ENCODE measurements at regions not wholly inside any gene's neighbourhood (a gene's known extent, or its start where the extent isn't known, plus 50 kb on each side); places are given as distances from the start of the nearest gene placed in this dataset.

GRCh38 chr12:107399046-107399445, 286.6 kb upstream of the PWP1 start:
- Histone ChIP-seq H3K36me3 (ENCODE audit: insufficient read depth, low read length) (no peaks in the 10 kb centered on the region), H3K27me3 (ENCODE audit: insufficient read depth, low read length) (no peaks in the 10 kb centered on the region), H3K27ac (ENCODE audit: low read depth, low read length) (no peak overlapping the region), H3K4me3 (ENCODE audit: low read length in 2 of 2) (no peak overlapping the region), H3K4me1 (ENCODE audit: insufficient read depth, low read length) (peaks cover 11% of the 10 kb centered on the region), H3K9me3 (ENCODE audit: control insufficient read depth in 1 of 2, low read length in 2 of 2) (no peaks in the 10 kb centered on the region)
- no peak for DNase-seq
- peaks cover 12 to 55% (median 27%) of the 10 kb centered on the region in 4 donors for H3K4me1 Mint-ChIP-seq
- H3K27ac Mint-ChIP-seq = peak overlapping the region in 1 of 7 donors; percentile 46
- POLR2A ChIA-PET (ENCODE audit: partially characterized antibody) = interaction anchor here (1.1 kb wide), 1 partner anchor 81 kb away, joined by 3 read pairs; a partner anchor contains a TSS
- peaks cover 0 to 2% (median 0%) of the 10 kb centered on the region in 8 donors for H3K9me3 Mint-ChIP-seq
- CTCF ChIA-PET (ENCODE audit: partially characterized antibody) = interaction anchor here (0.7 to 10.3 kb wide), 5 partner anchors 10 to 267 kb away, joined by 3 to 171 read pairs (median 4); no protein-coding TSS in a partner anchor
- no peaks in the 10 kb centered on the region for H3K27me3 Mint-ChIP-seq
- H3K4me3 Mint-ChIP-seq = no peak overlapping the region
- no peaks in the 10 kb centered on the region for H3K36me3 Mint-ChIP-seq
- intact Hi-C loops (cut with micrococcal nuclease) = no loop called here

GRCh38 chr12:107400686-107401447, 284.7 kb upstream of the PWP1 start:
- H3K4me1 Mint-ChIP-seq = peaks cover 10 to 39% (median 20%) of the 10 kb centered on the region in 4 donors
- H3K9me3 Mint-ChIP-seq = peaks cover 0 to 2% (median 0%) of the 10 kb centered on the region in 8 donors
- Histone ChIP-seq H3K36me3 (ENCODE audit: insufficient read depth, low read length) (no peaks in the 10 kb centered on the region), H3K4me1 (ENCODE audit: insufficient read depth, low read length) (peaks cover 11% of the 10 kb centered on the region), H3K4me3 (ENCODE audit: low read length in 2 of 2) (no peak overlapping the region), H3K9me3 (ENCODE audit: control insufficient read depth in 1 of 2, low read length in 2 of 2) (no peaks in the 10 kb centered on the region), H3K27ac (ENCODE audit: low read depth, low read length) (no peak overlapping the region), H3K27me3 (ENCODE audit: insufficient read depth, low read length) (no peaks in the 10 kb centered on the region)
- intact Hi-C loops (cut with micrococcal nuclease) = loop anchor here (10.0 kb wide), 1 partner anchor 176 kb away; no protein-coding TSS in a partner anchor
- POLR2A ChIA-PET (ENCODE audit: partially characterized antibody) = interaction anchor here (1.3 to 2.2 kb wide), 3 partner anchors 80 to 269 kb away, joined by 3 to 17 read pairs (median 15); a partner anchor contains a TSS
- no peak overlapping the region for H3K4me3 Mint-ChIP-seq
- peak overlapping the region in 6 of 7 donors; percentile 3 to 56 (median 36) for H3K27ac Mint-ChIP-seq
- H3K36me3 Mint-ChIP-seq = no peaks in the 10 kb centered on the region
- no peaks in the 10 kb centered on the region for H3K27me3 Mint-ChIP-seq
- CTCF ChIA-PET (ENCODE audit: partially characterized antibody) = interaction anchor here (0.6 to 10.3 kb wide), 12 partner anchors 8 to 279 kb away, joined by 3 to 171 read pairs (median 9); a partner anchor contains a TSS
- DNase-seq = peak in 1 of 5 donors; percentile 52

GRCh38 chr12:107402041-107403022, 283.3 kb upstream of the PWP1 start:
- Histone ChIP-seq H3K27me3 (ENCODE audit: insufficient read depth, low read length) (no peaks in the 10 kb centered on the region), H3K4me1 (ENCODE audit: insufficient read depth, low read length) (peaks cover 11% of the 10 kb centered on the region), H3K9me3 (ENCODE audit: control insufficient read depth in 1 of 2, low read length in 2 of 2) (no peaks in the 10 kb centered on the region), H3K4me3 (ENCODE audit: low read length in 2 of 2) (no peak overlapping the region), H3K27ac (ENCODE audit: low read depth, low read length) (no peak overlapping the region), H3K36me3 (ENCODE audit: insufficient read depth, low read length) (no peaks in the 10 kb centered on the region)
- H3K9me3 Mint-ChIP-seq = peaks cover 0 to 2% (median 0%) of the 10 kb centered on the region in 8 donors
- peak overlapping the region in 1 of 8 donors; percentile 27 for H3K4me3 Mint-ChIP-seq
- H3K27me3 Mint-ChIP-seq = no peaks in the 10 kb centered on the region
- ChIA-PET CTCF (ENCODE audit: partially characterized antibody) (interaction anchor here (0.7 to 10.3 kb wide), 32 partner anchors 8 to 310 kb away, joined by 3 to 171 read pairs (median 4); a partner anchor contains a TSS), POLR2A (ENCODE audit: partially characterized antibody) (interaction anchor here (0.7 to 2.2 kb wide), 6 partner anchors 31 to 270 kb away, joined by 3 to 17 read pairs (median 4); a partner anchor contains a TSS)
- H3K4me1 Mint-ChIP-seq = peaks cover 6 to 30% (median 14%) of the 10 kb centered on the region in 4 donors
- H3K36me3 Mint-ChIP-seq = peaks cover 0 to 3% of the 10 kb centered on the region in 2 donors
- intact Hi-C loops (cut with micrococcal nuclease) = loop anchor here (1.0 to 10.0 kb wide), 6 partner anchors 30 to 310 kb away; a partner anchor contains a TSS
- peak in 4 of 5 donors; percentile 49 to 58 (median 52) for DNase-seq
- H3K27ac Mint-ChIP-seq = peak overlapping the region in 4 of 7 donors; percentile 51 to 88 (median 71)

DNA sequence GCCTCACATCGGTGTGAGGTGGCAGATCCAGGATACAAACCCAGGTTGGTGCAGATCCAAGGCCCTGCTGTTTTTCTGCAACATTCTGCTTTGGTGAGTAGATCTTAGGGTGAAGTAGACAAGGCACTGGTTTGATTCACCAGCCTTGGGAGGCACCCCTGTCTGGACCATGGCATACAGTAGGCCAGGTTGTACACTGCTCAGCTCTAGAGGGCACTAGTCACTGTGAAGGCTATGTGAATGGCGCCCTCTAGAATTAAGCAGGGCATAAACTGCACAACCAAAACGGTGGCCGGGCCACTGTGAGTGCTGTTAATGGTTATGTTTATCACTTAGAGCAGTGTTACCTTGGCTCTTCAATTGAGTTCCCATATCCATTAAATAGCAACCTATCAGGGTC, 280.6 kb upstream of the PWP1 start:
- Histone ChIP-seq H3K27me3 (ENCODE audit: insufficient read depth, low read length) (no peaks in the 10 kb centered on the region), H3K36me3 (ENCODE audit: insufficient read depth, low read length) (no peaks in the 10 kb centered on the region), H3K27ac (ENCODE audit: low read depth, low read length) (no peak overlapping the region), H3K9me3 (ENCODE audit: control insufficient read depth in 1 of 2, low read length in 2 of 2) (no peaks in the 10 kb centered on the region), H3K4me3 (ENCODE audit: low read length in 2 of 2) (no peak overlapping the region), H3K4me1 (ENCODE audit: insufficient read depth, low read length) (peaks cover 7% of the 10 kb centered on the region)
- Mint-ChIP-seq H3K4me3 (no peak overlapping the region), H3K4me1 (peaks cover 3 to 25% (median 6%) of the 10 kb centered on the region in 4 donors), H3K27me3 (no peaks in the 10 kb centered on the region), H3K9me3 (no peaks in the 10 kb centered on the region), H3K36me3 (peaks cover 0 to 3% of the 10 kb centered on the region in 2 donors), H3K27ac (no peak overlapping the region)
- ChIA-PET POLR2A (ENCODE audit: partially characterized antibody) (no interaction called here), CTCF (ENCODE audit: partially characterized antibody) (interaction anchor here (0.7 to 10.3 kb wide), 8 partner anchors 30 to 282 kb away, joined by 3 to 171 read pairs (median 3); a partner anchor contains a TSS)
- peak in 1 of 5 donors; percentile 13 for DNase-seq
- intact Hi-C loops (cut with micrococcal nuclease) = loop anchor here (10.0 kb wide), 1 partner anchor 180 kb away; no protein-coding TSS in a partner anchor

GRCh38 chr12:107405436-107405835, 280.2 kb upstream of the PWP1 start:
- CTCF ChIA-PET (ENCODE audit: partially characterized antibody) = interaction anchor here (0.7 to 10.3 kb wide), 8 partner anchors 31 to 282 kb away, joined by 3 to 171 read pairs (median 3); a partner anchor contains a TSS
- Histone ChIP-seq H3K4me1 (ENCODE audit: insufficient read depth, low read length) (peaks cover 7% of the 10 kb centered on the region), H3K9me3 (ENCODE audit: control insufficient read depth in 1 of 2, low read length in 2 of 2) (no peaks in the 10 kb centered on the region), H3K27me3 (ENCODE audit: insufficient read depth, low read length) (no peaks in the 10 kb centered on the region), H3K4me3 (ENCODE audit: low read length in 2 of 2) (no peak overlapping the region), H3K36me3 (ENCODE audit: insufficient read depth, low read length) (no peaks in the 10 kb centered on the region), H3K27ac (ENCODE audit: low read depth, low read length) (no peak overlapping the region)
- Mint-ChIP-seq H3K9me3 (no peaks in the 10 kb centered on the region), H3K27me3 (no peaks in the 10 kb centered on the region), H3K4me3 (no peak overlapping the region), H3K4me1 (peaks cover 3 to 22% (median 8%) of the 10 kb centered on the region in 4 donors), H3K36me3 (peaks cover 0 to 3% of the 10 kb centered on the region in 2 donors), H3K27ac (no peak overlapping the region)
- intact Hi-C loops (cut with micrococcal nuclease) = loop anchor here (10.0 kb wide), 1 partner anchor 181 kb away; no protein-coding TSS in a partner anchor
- no peak for DNase-seq
- POLR2A ChIA-PET (ENCODE audit: partially characterized antibody) = no interaction called here

- peaks cover 3 to 14% (median 7%) of the 10 kb centered on the region in 4 donors for H3K4me1 Mint-ChIP-seq
- no peaks in the 10 kb centered on the region for H3K9me3 ChIP-seq (ENCODE audit: control insufficient read depth in 1 of 2, low read length in 2 of 2)
- ChIA-PET CTCF (ENCODE audit: partially characterized antibody) (interaction anchor here (1.1 to 10.3 kb wide), 4 partner anchors 10 to 275 kb away, joined by 3 to 171 read pairs (median 6); a partner anchor contains a TSS), POLR2A (ENCODE audit: partially characterized antibody) (no interaction called here)
- H3K4me3 ChIP-seq (ENCODE audit: low read length in 2 of 2) = no peak overlapping the region
- peaks cover 0 to 3% of the 10 kb centered on the region in 2 donors for H3K36me3 Mint-ChIP-seq
- H3K27ac ChIP-seq (ENCODE audit: low read depth, low read length) = no peak overlapping the region
- H3K27me3 Mint-ChIP-seq = no peaks in the 10 kb centered on the region
- H3K27me3 ChIP-seq (ENCODE audit: insufficient read depth, low read length) = no peaks in the 10 kb centered on the region
- intact Hi-C loops (cut with micrococcal nuclease) = loop anchor here (10.0 kb wide), 1 partner anchor 182 kb away; no protein-coding TSS in a partner anchor
- no peak overlapping the region for H3K4me3 Mint-ChIP-seq
- H3K27ac Mint-ChIP-seq = peak overlapping the region in 2 of 7 donors; percentile 29 to 65
- no peak for DNase-seq
- H3K4me1 ChIP-seq (ENCODE audit: insufficient read depth, low read length) = peaks cover 7% of the 10 kb centered on the region
- H3K9me3 Mint-ChIP-seq = no peaks in the 10 kb centered on the region
- no peaks in the 10 kb centered on the region for H3K36me3 ChIP-seq (ENCODE audit: insufficient read depth, low read length)
Measured at GRCh38 chr12:107406932-107407331, 278.7 kb upstream of the PWP1 start.
